HUDEP-2 (cell line): ENCODE measurements at regions not wholly inside any gene's neighbourhood (a gene's known extent, or its start where the extent isn't known, plus 50 kb on each side); places are given as distances from the start of the nearest gene placed in this dataset.
"Not testable (repeated sequence)": the region's sequence is repeated elsewhere in the genome, so short reads cannot be mapped to it uniquely, and the experiment has no call there.

ENCODE experiments used
- DNase-seq, 76 experiments: peaks; one replicate each; lab custom pipeline; 2025; ENCODE audit not compliant: unreplicated experiment in 76 of 76; lab: John Stamatoyannopoulos, UW

- DNase-seq: no peak
Measured at GRCh38 chr11:81345609-81346008, 1388.1 kb downstream of the FAM181B start.

- no peak for DNase-seq
Measured at GRCh38 chr11:81342966-81343365, 1390.7 kb downstream of the FAM181B start.

- DNase-seq: no peak
Measured at GRCh38 chr11:81340225-81340624, 1393.4 kb downstream of the FAM181B start.

GRCh38 chr11:81339521-81339920, 1394.1 kb downstream of the FAM181B start:
- DNase-seq: no peak

GRCh38 chr11:81337756-81338155, 1395.9 kb downstream of the FAM181B start:
- no peak for DNase-seq

- no peak for DNase-seq
Measured at GRCh38 chr11:81332276-81332675, 1401.4 kb downstream of the FAM181B start.

- DNase-seq: no peak
Measured at GRCh38 chr11:81331611-81332235, 1401.9 kb downstream of the FAM181B start.

- DNase-seq: no peak
Measured at GRCh38 chr11:81331088-81331487, 1402.6 kb downstream of the FAM181B start.

GRCh38 chr11:81303038-81303664, 1430.5 kb downstream of the FAM181B start:
- DNase-seq: no peak

GRCh38 chr11:81301166-81301830, 1432.4 kb downstream of the FAM181B start:
- DNase-seq: no peak

- no peak for DNase-seq
Measured at GRCh38 chr11:81286959-81287358, 1446.7 kb downstream of the FAM181B start.

GRCh38 chr11:81286550-81286949, 1447.1 kb downstream of the FAM181B start:
- DNase-seq: no peak

GRCh38 chr11:81280228-81280627, 1453.4 kb downstream of the FAM181B start:
- not testable (repeated sequence) for DNase-seq

- no peak for DNase-seq
Measured at GRCh38 chr11:81278991-81279390, 1454.7 kb downstream of the FAM181B start.

- no peak for DNase-seq
Measured at GRCh38 chr11:81270686-81271085, 1463.0 kb downstream of the FAM181B start.

GRCh38 chr11:81267246-81267645, 1466.4 kb downstream of the FAM181B start:
- no peak for DNase-seq

- no peak for DNase-seq
Measured at GRCh38 chr11:81259471-81259870, 1474.2 kb downstream of the FAM181B start.

GRCh38 chr11:81255895-81256294, 1477.8 kb downstream of the FAM181B start:
- DNase-seq: no peak

- no peak for DNase-seq
Measured at GRCh38 chr11:81253244-81253643, 1480.4 kb downstream of the FAM181B start.

- no peak for DNase-seq
Measured at GRCh38 chr11:81246941-81247340, 1486.7 kb downstream of the FAM181B start.

- no peak for DNase-seq
Measured at GRCh38 chr11:81245791-81246190, 1487.9 kb downstream of the FAM181B start.

GRCh38 chr11:81241672-81242275, 1491.9 kb downstream of the FAM181B start:
- DNase-seq: no peak
